PFSK-1 (cell line): ENCODE measurements at regions not wholly inside any gene's neighbourhood (a gene's known extent, or its start where the extent isn't known, plus 50 kb on each side); places are given as distances from the start of the nearest gene placed in this dataset.

Experiments used
- FOXP2 ChIP-seq: optimal IDR thresholded peaks from 2 replicates; pipeline ENCODE3; 2011; ENCODE audit warnings: borderline replicate concordance, control low read depth, inconsistent platforms; ENCODE audit not compliant: insufficient read depth; ENCODE audit errors: extremely low read length, extremely low read depth
- POLR2AphosphoS5 ChIP-seq: IDR thresholded peaks from 2 replicates; pipeline ENCODE4 v1.6.1; 2012; ENCODE audit warnings: low read depth, mild to moderate bottlenecking, control low read depth, low read length, moderate library complexity
- REST ChIP-seq, 2 experiments: IDR thresholded peaks; 2 replicates each; pipeline versions ENCODE4 v1.6.1 to v1.8.0; 2011 to 2012; ENCODE audit warnings: low read depth in 2 of 2, low read length in 2 of 2, control low read depth in 1 of 2, inconsistent platforms in 1 of 2, mild to moderate bottlenecking in 1 of 2, moderate library complexity in 1 of 2; ENCODE audit not compliant: insufficient read depth in 1 of 2
- SIN3A ChIP-seq: IDR thresholded peaks from 2 replicates; pipeline ENCODE4 v1.6.1; 2012; ENCODE audit warnings: mild to moderate bottlenecking, low read length, moderate library complexity, borderline replicate concordance; ENCODE audit not compliant: insufficient read depth
- TAF1 ChIP-seq: IDR thresholded peaks from 2 replicates; pipeline ENCODE4 v1.6.1; 2012; ENCODE audit warnings: low read length, control low read depth, borderline replicate concordance; ENCODE audit not compliant: insufficient read depth

- TF ChIP-seq SIN3A: no peak
- no peak for TF ChIP-seq POLR2AphosphoS5
- TF ChIP-seq REST (IDR thresholded peaks at IDR 0.05; ENCODE audit: insufficient read depth in 1 of 2, low read depth in 2 of 2, low read length in 2 of 2): no peak
- TF ChIP-seq TAF1: no peak
- TF ChIP-seq FOXP2: no peak
Observed at GRCh38 chr6:21531393-21531792, 62.2 kb upstream of the SOX4 start.
